ENCODE measurements at regions not wholly inside any gene's neighbourhood (a gene's known extent, or its start where the extent isn't known, plus 50 kb on each side); places are given as distances from the start of the nearest gene placed in this dataset.

GRCh38 chr5:167616043-167616890 lies 675.2 kb upstream of the WWC1 start:
- FAIRE-seq, result no peak

GRCh38 chr5:167623354-167623753 lies 668.1 kb upstream of the WWC1 start:
- DNase-seq (ENCODE audit: insufficient read length, low spot score) (no peak), FAIRE-seq (no peak)

More at GRCh38 chr5:167616043-167616890, 675.2 kb upstream of the WWC1 start:
- no peak for DNase-seq (ENCODE audit: insufficient read length, low spot score)

DNA sequence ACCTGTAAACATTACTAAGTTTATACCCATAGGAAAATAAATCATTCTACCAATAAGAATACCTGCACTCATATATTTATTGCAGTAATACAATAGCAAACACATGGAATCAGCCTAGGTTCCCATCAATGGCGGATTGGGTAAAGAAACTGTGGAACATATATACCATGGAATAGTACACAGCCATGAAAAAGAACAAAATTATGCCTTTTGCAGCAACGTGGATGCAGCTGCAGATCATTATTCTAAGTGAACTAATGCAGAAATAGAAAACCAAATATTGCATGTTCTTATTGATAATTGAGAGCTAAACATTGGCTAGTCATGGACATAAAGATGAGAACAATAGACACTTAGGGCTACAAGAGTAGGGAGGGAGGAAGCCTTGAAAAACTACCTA lies 667.4 kb upstream of the WWC1 start:
- no peak for FAIRE-seq
- no peak for DNase-seq (ENCODE audit: insufficient read length, low spot score)

- no peak for FAIRE-seq
- no peak for DNase-seq (ENCODE audit: insufficient read length, low spot score)
Observed at GRCh38 chr5:167626341-167627123, 664.9 kb upstream of the WWC1 start.

GRCh38 chr5:167629634-167630033 lies 661.8 kb upstream of the WWC1 start:
- DNase-seq (ENCODE audit: insufficient read length, low spot score) (no peak), FAIRE-seq (no peak)

DNA sequence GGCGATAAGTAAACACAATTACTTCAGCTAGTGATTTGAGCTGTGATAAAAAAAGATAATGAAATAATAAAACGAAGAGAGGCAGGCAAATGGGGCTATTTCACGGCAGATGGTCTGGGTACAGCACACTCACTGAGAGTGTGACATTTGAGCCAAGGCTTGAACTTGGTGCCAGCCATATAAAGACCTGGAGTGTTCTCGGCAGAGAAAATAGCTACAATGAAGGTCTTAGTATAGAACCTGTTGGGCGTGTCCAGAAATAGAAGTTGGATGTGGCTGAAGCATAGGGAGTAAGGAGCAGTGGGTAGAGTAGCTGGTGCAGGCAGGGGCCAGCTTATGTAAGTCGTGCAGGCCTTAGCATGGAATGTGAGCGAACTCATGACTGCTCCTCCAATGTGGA lies 660.3 kb upstream of the WWC1 start:
- DNase-seq (ENCODE audit: insufficient read length, low spot score), result no peak
- no peak for FAIRE-seq

- FAIRE-seq, result no peak
- no peak for DNase-seq (ENCODE audit: insufficient read length, low spot score)
Observed at GRCh38 chr5:167633114-167633513, 658.3 kb upstream of the WWC1 start.

DNA sequence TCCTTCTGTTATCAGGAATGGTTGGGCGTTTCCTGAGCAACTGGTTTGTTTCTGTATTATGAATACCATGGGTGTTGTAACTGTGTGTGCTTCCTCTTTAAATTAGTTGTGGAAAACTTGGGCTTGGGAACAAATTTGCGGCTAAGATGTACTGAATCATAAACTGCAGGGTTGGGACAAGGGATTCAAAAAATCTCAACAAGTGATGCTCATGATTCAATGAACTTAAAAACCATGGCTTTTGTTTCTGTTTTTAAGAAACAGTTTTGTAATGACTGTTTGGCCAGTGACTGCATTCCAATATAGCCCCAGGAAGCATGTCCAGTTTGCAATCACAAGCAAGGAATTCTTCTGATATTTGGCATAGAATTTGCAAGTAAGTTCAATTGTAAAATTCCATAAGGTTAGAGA lies 657.5 kb upstream of the WWC1 start:
- no peak for DNase-seq (ENCODE audit: insufficient read length, low spot score)
- no peak for FAIRE-seq

- no peak for FAIRE-seq
- no peak for DNase-seq (ENCODE audit: insufficient read length, low spot score)
Observed at GRCh38 chr5:167634432-167634831, 657.0 kb upstream of the WWC1 start.

GRCh38 chr5:167638816-167639215 lies 652.6 kb upstream of the WWC1 start:
- DNase-seq (ENCODE audit: insufficient read length, low spot score), result no peak
- no peak for FAIRE-seq

DNA sequence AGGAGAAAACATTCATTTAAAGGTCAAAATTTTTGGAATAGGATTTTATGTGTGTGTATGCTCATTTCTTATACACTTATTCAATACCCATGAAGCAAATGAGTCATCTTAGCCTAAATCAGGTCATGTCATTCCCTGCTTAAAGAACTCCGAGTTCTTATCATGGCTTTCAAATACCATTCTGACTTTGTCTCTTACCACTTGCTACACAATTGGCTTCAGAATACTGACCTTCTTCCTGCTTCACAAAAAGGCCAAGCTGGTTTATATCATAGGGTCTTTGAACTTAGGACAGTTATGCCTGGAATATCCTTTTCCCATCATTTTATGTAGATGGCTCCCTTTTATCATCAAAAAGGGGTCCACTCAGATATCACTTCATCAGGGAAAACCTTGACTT lies 652.2 kb upstream of the WWC1 start:
- FAIRE-seq, result no peak
- no peak for DNase-seq (ENCODE audit: insufficient read length, low spot score)

DNA sequence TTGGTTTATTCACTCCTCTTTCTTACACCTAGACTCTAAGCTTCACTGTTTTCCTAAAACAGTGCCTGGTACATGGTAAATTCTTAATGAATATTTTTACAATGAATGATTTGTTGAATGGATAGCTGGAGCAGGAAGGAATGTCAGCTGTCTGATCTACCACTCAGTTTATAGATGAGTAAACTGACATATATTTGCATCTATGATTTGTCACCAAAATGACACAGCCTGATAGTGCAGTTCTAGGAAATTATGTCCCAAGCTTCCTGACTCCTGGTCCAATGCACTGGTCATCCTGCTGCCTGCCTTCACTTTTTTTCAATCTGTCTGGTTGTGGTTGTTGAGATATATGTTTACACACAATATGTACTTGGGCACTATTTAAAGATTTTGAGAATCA lies 651.7 kb upstream of the WWC1 start:
- DNase-seq (ENCODE audit: insufficient read length, low spot score) (no peak), FAIRE-seq (no peak)

- DNase-seq (ENCODE audit: insufficient read length, low spot score), result no peak
- no peak for FAIRE-seq
Observed at GRCh38 chr5:167642181-167642580, 649.3 kb upstream of the WWC1 start.

GRCh38 chr5:167642779-167643517 lies 648.5 kb upstream of the WWC1 start:
- DNase-seq (ENCODE audit: insufficient read length, low spot score) (no peak), FAIRE-seq (no peak)

DNA sequence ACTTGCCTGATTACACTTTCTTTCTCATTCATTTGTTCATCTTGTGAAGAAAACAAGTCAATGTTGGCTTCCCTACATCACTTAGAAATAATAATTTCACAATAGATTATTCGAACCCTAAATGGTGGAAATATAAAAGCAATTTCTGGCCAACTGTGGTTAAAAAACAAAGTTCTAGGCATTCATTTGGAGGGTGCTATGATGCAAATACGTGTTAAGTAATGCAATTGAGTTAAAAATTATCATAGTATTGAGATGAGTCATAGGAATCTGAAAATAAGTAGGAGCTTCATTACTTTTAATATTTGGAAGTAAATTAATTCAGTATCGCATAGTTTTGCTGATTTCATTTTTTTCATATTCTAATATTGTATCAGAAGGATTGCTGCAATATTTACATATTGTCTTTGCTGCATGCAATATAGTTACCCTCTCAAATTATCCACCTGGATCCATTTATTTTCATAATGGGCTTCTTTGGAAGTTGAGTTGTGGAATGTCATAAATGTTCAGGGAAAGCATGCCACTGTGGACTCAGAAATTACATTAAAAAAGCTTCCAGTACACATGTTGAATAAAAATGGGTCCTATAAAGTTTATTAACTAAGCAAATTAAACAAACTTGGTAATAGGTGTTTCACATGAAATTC lies 647.7 kb upstream of the WWC1 start:
- FAIRE-seq, result no peak
- DNase-seq (ENCODE audit: insufficient read length, low spot score), result no peak

DNA sequence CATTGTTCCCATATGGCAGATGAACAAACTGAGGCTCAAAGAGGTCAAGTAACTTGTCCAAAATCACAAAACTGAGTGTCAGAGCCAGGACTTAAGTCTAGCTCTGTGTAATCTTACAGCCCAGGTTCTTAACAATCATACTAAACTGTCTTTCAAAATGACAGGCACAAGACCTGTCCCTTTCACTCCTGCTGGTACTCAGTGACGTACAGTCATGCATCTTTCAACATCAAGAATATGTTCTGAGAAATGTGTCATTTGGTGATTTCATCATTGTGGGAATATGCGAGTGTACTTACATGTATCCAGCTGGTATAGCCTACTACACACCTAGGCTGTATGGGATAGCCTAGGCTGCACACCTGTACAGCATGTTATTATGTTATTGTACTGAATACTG lies 646.8 kb upstream of the WWC1 start:
- DNase-seq (ENCODE audit: insufficient read length, low spot score) (no peak), FAIRE-seq (no peak)

GRCh38 chr5:167649471-167649870 lies 642.0 kb upstream of the WWC1 start:
- FAIRE-seq, result no peak

GRCh38 chr5:167652690-167653089 lies 638.8 kb upstream of the WWC1 start:
- FAIRE-seq (no peak), DNase-seq (ENCODE audit: insufficient read length, low spot score) (no peak)

More at GRCh38 chr5:167649471-167649870, 642.0 kb upstream of the WWC1 start:
- DNase-seq (ENCODE audit: insufficient read length, low spot score), result no peak

DNA sequence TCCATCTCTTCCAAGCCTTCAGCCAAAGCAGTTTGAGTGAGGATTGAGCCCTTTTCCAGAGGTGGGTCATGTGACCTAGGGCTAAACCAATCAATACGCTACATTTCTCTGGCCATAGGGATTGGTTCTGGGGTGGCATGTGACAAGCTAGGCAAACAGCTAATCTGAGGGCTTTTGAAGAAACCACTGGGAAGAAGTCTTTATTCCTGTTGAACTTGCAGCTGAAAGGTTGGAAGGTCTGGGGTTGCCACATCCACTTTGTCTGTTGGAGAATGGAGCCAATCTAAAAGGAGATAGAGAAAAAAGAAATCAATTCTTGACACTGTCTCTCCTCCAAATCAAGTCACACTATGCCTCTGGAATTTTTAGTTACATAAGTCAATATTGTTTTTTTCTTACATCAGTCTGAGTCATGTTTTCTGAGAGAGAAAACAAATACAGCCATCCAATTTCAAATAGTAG lies 637.8 kb upstream of the WWC1 start:
- FAIRE-seq (no peak), DNase-seq (ENCODE audit: insufficient read length, low spot score) (no peak)

- FAIRE-seq, result no peak
- DNase-seq (ENCODE audit: insufficient read length, low spot score), result no peak
Observed at GRCh38 chr5:167657016-167657415, 634.4 kb upstream of the WWC1 start.

DNA sequence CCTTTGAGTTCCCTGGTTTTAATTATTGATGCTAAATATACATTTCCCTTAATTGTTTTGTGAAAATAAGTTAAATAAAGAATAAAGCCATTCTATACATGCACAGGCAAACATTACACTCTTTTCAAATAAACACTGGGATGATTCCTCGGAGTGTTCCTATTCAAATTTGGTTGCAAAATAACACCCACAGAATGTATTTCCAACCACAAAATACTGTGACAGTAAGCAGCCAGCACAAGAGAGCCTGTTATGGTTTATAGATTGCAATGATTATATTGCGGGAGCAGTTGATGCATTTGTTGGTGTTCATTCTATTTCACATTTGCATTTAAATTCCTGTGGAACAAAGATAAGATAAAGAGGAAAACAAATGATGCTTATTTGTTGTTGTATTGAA lies 632.6 kb upstream of the WWC1 start:
- DNase-seq (ENCODE audit: insufficient read length, low spot score) (no peak), FAIRE-seq (no peak)
